22Rv1 (cell line): ENCODE measurements at regions not wholly inside any gene's neighbourhood (a gene's known extent, or its start where the extent isn't known, plus 50 kb on each side); places are given as distances from the start of the nearest gene placed in this dataset.

Source experiments
- H3K27ac ChIP-seq: fragments of 450-650 bp; 2 replicates; pipeline ENCODE4 v1.5.1; 2017
- ZFX ChIP-seq: fragments of 450-650 bp; IDR thresholded peaks from 2 replicates; pipeline ENCODE4 v1.6.1; 2017; ENCODE audit warnings: antibody characterized with exemption, borderline replicate concordance
- TF ChIP-seq, protein P1 (sequence below): fragments of 450-650 bp; IDR thresholded peaks from 2 replicates; pipeline ENCODE4 v1.5.1; 2017; ENCODE audit warnings: mild to moderate bottlenecking

DNA sequence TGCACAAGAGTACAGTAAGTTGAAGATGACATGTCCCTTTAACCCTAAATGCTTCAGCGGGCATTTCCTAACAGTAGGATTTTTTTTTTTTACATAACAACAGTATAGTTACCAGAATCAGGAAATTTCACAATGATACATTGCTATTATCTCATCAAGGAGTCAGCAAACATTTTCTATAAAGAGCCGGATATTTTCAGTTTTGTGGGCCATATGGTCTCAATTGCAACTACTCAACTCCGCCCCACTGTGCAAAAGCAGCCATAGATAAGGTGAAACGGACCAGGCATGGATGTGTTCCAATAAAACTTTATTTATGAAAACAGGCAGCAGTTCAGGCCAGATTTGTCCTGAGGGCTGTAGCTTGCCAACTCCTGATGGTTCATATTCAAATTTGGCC is 130.6 kb downstream of the SMAD6 start:
- H3K27ac ChIP-seq, result no peak overlapping the region
- TF ChIP-seq, protein P1, sequence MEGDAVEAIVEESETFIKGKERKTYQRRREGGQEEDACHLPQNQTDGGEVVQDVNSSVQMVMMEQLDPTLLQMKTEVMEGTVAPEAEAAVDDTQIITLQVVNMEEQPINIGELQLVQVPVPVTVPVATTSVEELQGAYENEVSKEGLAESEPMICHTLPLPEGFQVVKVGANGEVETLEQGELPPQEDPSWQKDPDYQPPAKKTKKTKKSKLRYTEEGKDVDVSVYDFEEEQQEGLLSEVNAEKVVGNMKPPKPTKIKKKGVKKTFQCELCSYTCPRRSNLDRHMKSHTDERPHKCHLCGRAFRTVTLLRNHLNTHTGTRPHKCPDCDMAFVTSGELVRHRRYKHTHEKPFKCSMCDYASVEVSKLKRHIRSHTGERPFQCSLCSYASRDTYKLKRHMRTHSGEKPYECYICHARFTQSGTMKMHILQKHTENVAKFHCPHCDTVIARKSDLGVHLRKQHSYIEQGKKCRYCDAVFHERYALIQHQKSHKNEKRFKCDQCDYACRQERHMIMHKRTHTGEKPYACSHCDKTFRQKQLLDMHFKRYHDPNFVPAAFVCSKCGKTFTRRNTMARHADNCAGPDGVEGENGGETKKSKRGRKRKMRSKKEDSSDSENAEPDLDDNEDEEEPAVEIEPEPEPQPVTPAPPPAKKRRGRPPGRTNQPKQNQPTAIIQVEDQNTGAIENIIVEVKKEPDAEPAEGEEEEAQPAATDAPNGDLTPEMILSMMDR, result no peak
- no peak for TF ChIP-seq ZFX

DNA sequence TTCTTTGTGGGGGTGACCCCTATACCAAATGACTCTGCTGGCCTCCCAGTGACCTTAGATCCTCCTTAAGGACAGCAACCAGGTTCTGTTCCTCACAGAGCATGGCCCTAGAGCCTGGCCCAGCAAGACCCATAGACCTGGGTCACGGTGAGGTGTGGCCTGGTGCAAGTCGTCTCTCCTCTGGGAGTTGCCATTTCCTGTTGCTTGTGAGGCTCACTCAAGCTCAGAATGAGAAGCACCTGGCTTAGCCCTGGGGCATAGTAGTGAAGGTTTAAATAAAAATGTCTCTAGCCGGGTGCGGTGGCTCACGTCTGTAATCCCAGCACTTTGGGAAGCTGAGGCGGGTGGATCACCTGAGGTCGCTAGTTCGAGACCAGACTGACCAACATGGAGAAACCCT is 131.3 kb downstream of the SMAD6 start:
- no peak overlapping the region for H3K27ac ChIP-seq
- TF ChIP-seq, protein P1, result no peak
- TF ChIP-seq ZFX, result no peak

DNA sequence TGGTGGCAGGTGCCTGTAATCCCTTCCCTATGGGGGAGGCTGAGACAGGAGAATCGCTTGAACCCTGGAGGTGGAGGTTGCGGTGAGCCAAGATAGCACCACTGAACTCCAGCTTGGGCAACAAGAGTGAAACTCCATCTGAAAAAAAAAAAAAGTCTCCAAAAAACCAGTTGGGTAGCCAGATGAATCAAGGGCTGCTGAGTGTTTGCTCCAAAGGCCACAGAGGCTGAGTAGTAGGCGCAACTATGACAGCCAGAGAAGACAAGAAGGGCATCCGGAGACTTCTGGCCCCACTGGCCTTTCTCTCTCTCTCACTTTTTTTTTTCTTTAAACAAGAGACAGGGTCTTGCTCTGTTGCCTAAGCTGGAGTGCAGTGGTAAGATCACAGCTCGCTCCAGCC is 131.8 kb downstream of the SMAD6 start:
- TF ChIP-seq, protein P1, result no peak
- no peak for TF ChIP-seq ZFX
- H3K27ac ChIP-seq, result no peak overlapping the region

DNA sequence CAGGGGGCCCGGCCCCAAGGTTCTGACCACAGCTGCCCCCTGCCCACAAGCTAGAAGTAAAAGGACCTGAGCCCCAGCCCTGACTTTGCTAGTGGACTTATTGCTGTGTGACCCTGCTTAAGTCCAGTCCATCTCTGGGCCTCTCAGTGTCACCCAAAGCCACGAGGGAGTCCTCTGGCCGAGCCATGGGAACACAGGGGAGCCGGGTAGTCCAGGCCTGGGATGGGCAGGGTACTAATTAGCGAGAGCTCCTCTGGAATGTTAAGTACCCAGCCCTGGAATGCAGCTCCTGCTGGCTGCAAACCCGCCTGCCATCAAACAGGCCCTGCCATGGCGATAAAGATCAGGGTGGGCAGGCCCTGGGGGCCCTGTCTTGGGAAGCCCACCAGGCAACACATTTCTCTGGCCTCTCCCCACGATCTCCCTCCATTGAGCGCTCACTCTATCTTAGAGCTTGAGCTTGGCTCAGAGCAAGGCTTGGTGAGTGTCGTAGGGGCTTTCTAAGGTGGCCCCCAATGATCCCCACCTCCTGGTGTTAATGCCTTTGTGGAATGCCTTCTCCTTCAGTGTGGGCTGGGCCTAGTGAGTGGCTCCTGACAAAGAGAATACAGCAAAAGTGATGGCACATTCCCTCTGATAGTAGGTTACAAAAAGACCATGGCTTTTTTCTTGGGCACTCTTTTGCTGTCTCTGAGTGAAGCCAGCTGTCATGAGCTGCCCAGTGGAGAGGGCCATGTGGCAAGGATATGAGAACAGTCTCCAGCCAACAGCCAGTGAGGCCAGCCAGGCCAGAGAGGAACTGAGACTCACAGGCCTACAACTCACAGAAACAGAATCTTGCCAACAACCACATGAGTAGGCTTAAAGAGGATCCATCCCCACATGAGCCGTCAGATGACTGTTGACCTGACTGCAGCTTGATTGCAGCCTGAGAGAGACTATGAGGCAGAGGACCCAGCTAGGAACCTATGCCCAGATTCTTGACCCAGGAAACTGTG is 133.1 kb downstream of the SMAD6 start:
- TF ChIP-seq, protein P1, result no peak
- no peak for TF ChIP-seq ZFX
- H3K27ac ChIP-seq, result no peak overlapping the region

DNA sequence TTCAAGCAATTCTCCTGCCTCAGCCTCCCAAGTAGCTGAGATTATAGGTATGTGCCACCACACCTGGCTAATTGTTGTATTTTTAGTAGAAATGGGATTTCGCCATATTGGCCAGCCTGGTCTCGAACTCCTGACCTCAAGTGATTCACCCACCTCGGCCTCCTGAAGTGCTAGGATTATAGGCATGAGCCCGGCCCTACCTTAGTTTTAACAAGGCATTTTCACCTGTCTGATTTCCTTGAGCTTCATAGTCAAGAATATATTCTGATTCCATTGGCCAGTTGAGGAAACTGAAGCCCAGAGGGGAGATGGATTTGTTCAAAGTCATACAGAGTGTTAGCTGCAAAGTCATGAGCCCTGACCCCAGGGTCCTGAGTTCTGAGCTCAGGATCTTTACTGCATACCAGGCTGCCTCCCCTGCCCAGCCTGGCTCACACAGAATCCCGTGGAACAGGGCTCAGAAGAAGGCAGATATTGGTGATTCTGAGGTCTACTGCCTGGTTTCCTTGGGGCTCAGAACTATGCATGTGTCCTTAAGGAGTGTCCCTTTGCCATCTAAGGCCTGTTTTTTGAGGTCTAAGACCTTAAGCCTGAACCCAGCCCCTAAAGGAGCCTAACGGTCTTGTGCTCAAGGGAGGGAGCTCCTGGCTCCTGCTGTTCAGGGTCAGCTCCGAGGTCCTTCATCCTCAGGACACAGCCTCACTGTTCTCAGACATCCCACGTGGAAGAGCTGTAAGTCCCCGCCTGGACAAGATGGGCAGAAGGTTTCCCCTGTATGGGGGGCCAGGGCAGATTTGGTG is 134.4 kb downstream of the SMAD6 start:
- no peak for TF ChIP-seq ZFX
- TF ChIP-seq, protein P1, result no peak
- no peak overlapping the region for H3K27ac ChIP-seq

DNA sequence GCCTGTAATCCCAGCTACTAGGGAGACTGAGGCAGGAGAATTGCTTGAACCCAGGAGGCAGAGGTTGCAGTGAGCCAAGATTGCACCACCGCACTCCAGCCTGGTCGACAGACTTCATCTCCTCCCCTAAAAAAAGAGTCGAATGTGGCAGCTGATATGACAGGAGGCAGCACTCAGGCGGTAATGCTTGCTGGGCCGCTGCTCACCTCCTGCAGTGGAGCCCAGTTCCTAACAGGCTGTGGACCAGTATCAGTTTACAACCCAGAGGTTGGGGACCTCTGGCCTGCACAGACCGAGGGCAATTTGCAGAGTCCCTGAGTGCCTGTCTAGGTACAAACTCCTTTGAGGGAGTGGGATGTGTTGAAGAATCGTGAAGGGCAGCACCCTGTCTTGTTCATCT is 136.2 kb downstream of the SMAD6 start:
- H3K27ac ChIP-seq, result no peak overlapping the region
- TF ChIP-seq, protein P1, result no peak
- TF ChIP-seq ZFX, result no peak
